Keratinocyte (primary cell): ENCODE measurements at regions not wholly inside any gene's neighbourhood (a gene's known extent, or its start where the extent isn't known, plus 50 kb on each side); places are given as distances from the start of the nearest gene placed in this dataset.

Experiments used
- DNase-seq: peaks from one replicate; pipeline ENCODE4 v3.0.0-alpha.2; 2011; ENCODE audit warnings: low read depth, missing footprints, low spot score
- FAIRE-seq: peaks from 2 replicates; lab custom pipeline; 2011; peaks lifted over from hg19 to GRCh38; lab: Jason Lieb, UNC
- H2AFZ ChIP-seq: 2 replicates; pipeline ENCODE4 v1.6.0; 2012; ENCODE audit warnings: low read length, control low read depth, inconsistent platforms; ENCODE audit not compliant: control insufficient read depth
- H3K27ac ChIP-seq: 2 replicates; pipeline ENCODE4 v1.5.1; 2011; ENCODE audit warnings: low read length; ENCODE audit not compliant: control insufficient read depth, insufficient read depth
- H3K27me3 ChIP-seq: 3 replicates; pipeline ENCODE4 v1.6.0; 2011; ENCODE audit warnings: low read length; ENCODE audit not compliant: control insufficient read depth, insufficient read depth; ENCODE audit errors: extremely low read depth
- H3K36me3 ChIP-seq, 2 experiments: 2 replicates in 1 of 2; 3 replicates in 1 of 2; pipeline ENCODE4 v1.5.1; 2011; ENCODE audit warnings: low read length in 2 of 2, mild to moderate bottlenecking in 1 of 2; ENCODE audit not compliant: control insufficient read depth in 2 of 2, insufficient read depth in 2 of 2; ENCODE audit errors: extremely low read depth in 1 of 2
- H3K4me1 ChIP-seq: 3 replicates; pipeline ENCODE4 v1.5.1; 2011; ENCODE audit warnings: low read length; ENCODE audit not compliant: control insufficient read depth, insufficient read depth; ENCODE audit errors: extremely low read depth
- H3K4me2 ChIP-seq: 3 replicates; pipeline ENCODE4 v1.6.0; 2011; ENCODE audit warnings: low read depth, low read length; ENCODE audit not compliant: control insufficient read depth, insufficient read depth; ENCODE audit errors: extremely low read depth
- H3K4me3 ChIP-seq, 3 experiments: fragments of 200-600 bp in 1 of 3; sonication (generic) in 1 of 3; 2 replicates in 2 of 3; 3 replicates in 1 of 3; pipeline ENCODE4 v1.5.1; 2011 to 2016; ENCODE audit warnings: low read length in 3 of 3, mild to moderate bottlenecking in 3 of 3, control low read depth in 2 of 3, inconsistent platforms in 1 of 3, low read depth in 1 of 3, mixed read lengths in 1 of 3, mixed run types in 1 of 3, moderate library complexity in 1 of 3; ENCODE audit not compliant: control insufficient read depth in 2 of 3, insufficient read depth in 2 of 3; ENCODE audit errors: extremely low read depth in 1 of 3
- H3K79me2 ChIP-seq: 2 replicates; pipeline ENCODE4 v1.6.0; 2012; ENCODE audit warnings: low read length; ENCODE audit not compliant: control insufficient read depth, insufficient read depth
- H3K9ac ChIP-seq: 3 replicates; pipeline ENCODE4 v1.6.0; 2011; ENCODE audit warnings: low read length; ENCODE audit not compliant: control insufficient read depth, insufficient read depth; ENCODE audit errors: extremely low read depth
- H3K9me1 ChIP-seq: 3 replicates; pipeline ENCODE4 v1.6.0; 2011; ENCODE audit warnings: low read length; ENCODE audit not compliant: control insufficient read depth, insufficient read depth; ENCODE audit errors: extremely low read depth
- H3K9me3 ChIP-seq: 2 replicates; pipeline ENCODE4 v1.5.1; 2012; ENCODE audit warnings: low read depth, low read length; ENCODE audit not compliant: control insufficient read depth
- H4K20me1 ChIP-seq: 3 replicates; pipeline ENCODE4 v1.6.0; 2011; ENCODE audit warnings: low read length; ENCODE audit not compliant: control insufficient read depth, insufficient read depth; ENCODE audit errors: extremely low read depth
- CTCF ChIP-seq, 3 experiments: IDR thresholded peaks in 1 of 3; conservative IDR thresholded peaks in 1 of 3; optimal IDR thresholded peaks in 1 of 3; 2 replicates in 2 of 3; 3 replicates in 1 of 3; pipeline versions ENCODE3 to v1.5.1; 2011; ENCODE audit warnings: low read length in 3 of 3, mild to moderate bottlenecking in 3 of 3, moderate library complexity in 2 of 3, control low read depth in 1 of 3, inconsistent platforms in 1 of 3; ENCODE audit not compliant: insufficient read depth in 2 of 3; ENCODE audit errors: extremely low read depth in 1 of 3
- EZH2 ChIP-seq: IDR thresholded peaks from one replicate; pipeline ENCODE4 v1.6.1; 2012; ENCODE audit warnings: inconsistent platforms, mild to moderate bottlenecking, low read length, moderate library complexity
- dilution Hi-C: fragments of 300-500 bp; cut with MboI; formaldehyde crosslinking; loops from one replicate; pipeline ENCODE4 v1.7.0; 2020; ENCODE audit warnings: low sequenced_read_pairs; ENCODE audit not compliant: extremely low pct_ligation_motif_present

- Histone ChIP-seq H2AFZ (no peak overlapping the region), H4K20me1 (no peaks in the 10 kb centered on the region), H3K27me3 (no peaks in the 10 kb centered on the region), H3K4me1 (no peaks in the 10 kb centered on the region), H3K79me2 (no peaks in the 10 kb centered on the region), H3K4me3 (no peak overlapping the region), H3K9me3 (no peaks in the 10 kb centered on the region), H3K36me3 (no peaks in the 10 kb centered on the region), H3K27ac (no peak overlapping the region), H3K4me2 (no peak overlapping the region), H3K9ac (no peak overlapping the region), H3K9me1 (no peaks in the 10 kb centered on the region)
- FAIRE-seq (no peak), DNase-seq (no peak)
- dilution Hi-C loops = no loop called here
- TF ChIP-seq EZH2 (no peak), CTCF (optimal IDR thresholded peaks at IDR 0.05 in 1 of 3, IDR thresholded peaks at IDR 0.05 in 1 of 3, conservative IDR thresholded peaks at IDR 0.05 in 1 of 3; ENCODE audit: extremely low read depth in 1 of 3, insufficient read depth in 2 of 3, low read length in 3 of 3) (no peak)
Measured at GRCh38 chr10:36116731-36117130, 474.6 kb upstream of the FZD8 start.

DNA sequence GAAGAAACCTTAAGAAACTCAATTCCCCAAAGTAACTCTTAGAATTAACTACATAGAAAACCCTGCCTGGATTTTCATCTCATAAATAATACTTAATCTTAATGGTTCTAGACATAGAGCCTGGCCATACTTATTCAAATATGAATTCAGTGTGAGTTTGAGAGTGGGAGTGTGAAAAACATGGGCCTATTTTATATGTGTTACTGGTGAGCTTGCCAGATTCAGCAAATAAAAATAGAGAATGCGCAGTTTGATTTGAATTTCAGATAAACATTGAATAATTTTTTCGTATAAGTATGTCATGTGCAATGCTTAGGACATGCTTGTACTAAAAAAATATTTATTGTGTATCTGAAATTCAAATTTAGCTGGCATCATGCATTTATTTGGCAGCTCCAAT is 473.9 kb upstream of the FZD8 start:
- Histone ChIP-seq H3K4me1 (no peaks in the 10 kb centered on the region), H3K9me3 (no peaks in the 10 kb centered on the region), H4K20me1 (no peaks in the 10 kb centered on the region), H3K9ac (no peak overlapping the region), H3K27me3 (no peaks in the 10 kb centered on the region), H3K79me2 (no peaks in the 10 kb centered on the region), H3K27ac (no peak overlapping the region), H3K9me1 (no peaks in the 10 kb centered on the region), H2AFZ (no peak overlapping the region), H3K4me2 (no peak overlapping the region), H3K4me3 (no peak overlapping the region), H3K36me3 (no peaks in the 10 kb centered on the region)
- no peak for FAIRE-seq
- dilution Hi-C loops = no loop called here
- no peak for DNase-seq
- TF ChIP-seq CTCF (optimal IDR thresholded peaks at IDR 0.05 in 1 of 3, IDR thresholded peaks at IDR 0.05 in 1 of 3, conservative IDR thresholded peaks at IDR 0.05 in 1 of 3; ENCODE audit: extremely low read depth in 1 of 3, insufficient read depth in 2 of 3, low read length in 3 of 3) (no peak), EZH2 (no peak)
